Heart left ventricle (tissue), 16 donors: ENCODE measurements at regions not wholly inside any gene's neighbourhood (a gene's known extent, or its start where the extent isn't known, plus 50 kb on each side); places are given as distances from the start of the nearest gene placed in this dataset.

Experiments used
- ATAC-seq, 4 donors: fragments of 200-7000 bp; cut with Tn5 transposase; one replicate each; pipeline ENCODE4 v1.9.1; 2020 to 2022; ENCODE audit warnings: moderate library complexity in 4 of 4, mild to moderate bottlenecking in 3 of 4, moderate number of reproducible peaks in 1 of 4
- DNase-seq, 5 donors: peaks; one replicate each; pipeline ENCODE4 v3.0.0-alpha.2; 2020
- H3K27ac ChIP-seq, 12 donors: fragments of 200-600 bp; sonication (generic) in 4 of 12; one replicate each; pipeline versions ENCODE4 v1.5.0 to v1.8.0; 2016 to 2022; ENCODE audit warnings: mild to moderate bottlenecking in 2 of 12
- H3K27me3 ChIP-seq, 9 donors: fragments of 200-600 bp; sonication (generic) in 2 of 9; one replicate each; pipeline versions ENCODE4 v1.5.1 to v1.8.0; 2016 to 2022; ENCODE audit warnings: mild to moderate bottlenecking in 3 of 9
- H3K36me3 ChIP-seq, 9 donors: fragments of 200-600 bp; sonication (generic) in 2 of 9; one replicate each; pipeline versions ENCODE4 v1.5.0 to v1.8.0; 2018 to 2022; ENCODE audit warnings: mild to moderate bottlenecking in 2 of 9
- H3K4me1 ChIP-seq, 12 donors: fragments of 200-600 bp; sonication (generic) in 4 of 12; one replicate each; pipeline versions ENCODE4 v1.5.0 to v1.8.0; 2016 to 2022; ENCODE audit warnings: mild to moderate bottlenecking in 3 of 12
- H3K4me3 ChIP-seq, 12 donors: fragments of 200-600 bp; sonication (generic) in 4 of 12; one replicate each; pipeline versions ENCODE4 v1.5.0 to v1.8.0; 2017 to 2022; ENCODE audit warnings: mild to moderate bottlenecking in 9 of 12, moderate library complexity in 4 of 12
- H3K9me3 ChIP-seq, 12 donors: fragments of 200-600 bp; sonication (generic) in 4 of 12; one replicate each; pipeline versions ENCODE4 v1.5.0 to v1.8.0; 2016 to 2022; ENCODE audit warnings: mild to moderate bottlenecking in 1 of 12
- POLR2A ChIP-seq, 2 donors: fragments of 450-650 bp; IDR thresholded peaks; one replicate each; pipeline ENCODE4 v1.6.1; 2017; ENCODE audit warnings: antibody characterized with exemption in 2 of 2, mild to moderate bottlenecking in 2 of 2, moderate library complexity in 2 of 2
- WGBS, 4 donors: extraction: QIAGEN DNeasy Blood & Tissue Kit in 2 of 4; methylation state at CpG; one replicate each; pipeline versions ENCODE4 v1.1.5 to v1.1.7; 2013 to 2018; 5-methylcytosine and 5-hydroxymethylcytosine counted together
- intact Hi-C, 10 donors: fragments of 100-400 bp; cut with DNase I; formaldehyde crosslinking; loops; one replicate each; pipeline versions ENCODE4 v1.11.1 to v1.14.2; 2022
- TF ChIP-seq, protein P1 (sequence below), 12 donors: fragments of 200-600 bp; sonication (generic) in 4 of 12; IDR thresholded peaks; one replicate each; pipeline versions ENCODE4 v1.5.0 to v1.8.0; 2018 to 2022; ENCODE audit warnings: antibody characterized with exemption in 12 of 12, mild to moderate bottlenecking in 5 of 12
- donor health status: ischemic (EF 13 %, LVEDD 7.1; RV severe dilation, severe dysfunction).
- donor health status: healthy with polysubstance abuse.
- donor health status: DM: no; HTN: yes; CAD: no.
- donor health status: DM: no; HTN: no; CAD: no.
- donor health status: ischemic (EF 25% LVEDD 6.9; RV normal size, moderate dysfunction).
- donor health status: ischemic (EF 25% LVEDD 5.7; RV mildly dilated, moderate dysfunction).
- donor health status: healthy.
- donor health status: DM: yes; HTN: yes; CAD: no.
- donor health status: ischemic (EF 35%, LVEDD 5.7; RV mildly dilated, moderate dysfunction).
- donor health status: nonischemic (EF 11% LVEDD 7.7; RV severe dilation, severe dysfunction).
- donor health status: DM: yes; HTN: yes; CAD: no.
- donor health status: PGD.
- donor health status: ischemic (EF 29% LVEDD 5.4; RV normal size, mild dysfunction).
- donor health status: nonischemic (EF 23%, LVEDD 6.1; RV moderate dilation, normal function).

DNA sequence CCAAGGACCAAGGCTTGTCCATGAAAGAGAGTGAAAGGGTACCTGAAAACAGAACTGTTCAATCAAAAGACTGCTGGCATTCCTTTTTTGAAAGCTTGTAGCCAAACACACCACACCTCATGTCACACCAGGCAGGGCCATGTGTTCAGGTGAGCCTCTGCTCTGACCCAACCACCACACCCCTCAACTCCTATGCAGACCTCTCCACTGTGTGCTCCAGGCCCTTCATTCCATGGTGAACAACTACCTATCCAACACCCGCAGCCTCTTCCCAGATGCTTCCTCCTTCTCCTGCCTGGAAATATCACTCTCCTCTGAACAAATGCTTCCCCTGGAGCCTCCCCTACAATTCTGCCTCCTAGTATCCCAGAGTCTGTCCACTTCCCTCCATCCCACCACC lies 166.6 kb downstream of the AVL9 start:
- no peak overlapping the region for H3K27ac ChIP-seq
- no peak for TF ChIP-seq POLR2A (IDR thresholded peaks at IDR 0.05)
- TF ChIP-seq, protein P1, sequence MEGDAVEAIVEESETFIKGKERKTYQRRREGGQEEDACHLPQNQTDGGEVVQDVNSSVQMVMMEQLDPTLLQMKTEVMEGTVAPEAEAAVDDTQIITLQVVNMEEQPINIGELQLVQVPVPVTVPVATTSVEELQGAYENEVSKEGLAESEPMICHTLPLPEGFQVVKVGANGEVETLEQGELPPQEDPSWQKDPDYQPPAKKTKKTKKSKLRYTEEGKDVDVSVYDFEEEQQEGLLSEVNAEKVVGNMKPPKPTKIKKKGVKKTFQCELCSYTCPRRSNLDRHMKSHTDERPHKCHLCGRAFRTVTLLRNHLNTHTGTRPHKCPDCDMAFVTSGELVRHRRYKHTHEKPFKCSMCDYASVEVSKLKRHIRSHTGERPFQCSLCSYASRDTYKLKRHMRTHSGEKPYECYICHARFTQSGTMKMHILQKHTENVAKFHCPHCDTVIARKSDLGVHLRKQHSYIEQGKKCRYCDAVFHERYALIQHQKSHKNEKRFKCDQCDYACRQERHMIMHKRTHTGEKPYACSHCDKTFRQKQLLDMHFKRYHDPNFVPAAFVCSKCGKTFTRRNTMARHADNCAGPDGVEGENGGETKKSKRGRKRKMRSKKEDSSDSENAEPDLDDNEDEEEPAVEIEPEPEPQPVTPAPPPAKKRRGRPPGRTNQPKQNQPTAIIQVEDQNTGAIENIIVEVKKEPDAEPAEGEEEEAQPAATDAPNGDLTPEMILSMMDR (IDR thresholded peaks at IDR 0.05): no peak
- ATAC-seq: peak in 1 of 4 donors; percentile 50
- intact Hi-C loops: no loop called here
- no peak for DNase-seq
- no peaks in the 10 kb centered on the region for H3K9me3 ChIP-seq
- H3K4me3 ChIP-seq: no peak overlapping the region
- H3K4me1 ChIP-seq: peaks cover 0 to 5% (median 0%) of the 10 kb centered on the region in 12 donors
- 92 to 100% (median 96%) methylated on average over 1 of the region's 1 CpG for WGBS, 4 donors
- H3K27me3 ChIP-seq: no peaks in the 10 kb centered on the region
- H3K36me3 ChIP-seq: no peaks in the 10 kb centered on the region

DNA sequence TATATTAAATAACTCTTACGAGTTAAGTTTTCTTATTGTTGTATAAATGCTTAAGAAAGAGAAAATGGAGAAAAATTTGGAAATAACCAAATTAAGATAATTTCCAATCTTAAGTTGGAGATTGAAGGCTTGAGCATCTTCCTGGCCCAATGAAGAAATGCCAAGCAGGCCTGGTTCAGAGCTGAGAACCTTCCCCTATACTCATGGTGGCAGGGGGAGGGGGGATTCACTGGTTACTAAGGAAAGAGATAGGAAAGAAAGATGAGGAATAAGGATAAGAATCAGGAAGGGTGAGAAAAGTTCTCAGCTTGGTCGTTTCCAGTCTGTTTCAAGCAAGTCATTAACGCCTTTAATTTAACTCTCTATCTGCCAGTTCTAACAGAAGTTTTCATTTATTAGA lies 166.2 kb downstream of the AVL9 start:
- Histone ChIP-seq H3K4me1 (peaks cover 0 to 5% (median 0%) of the 10 kb centered on the region in 12 donors), H3K9me3 (no peaks in the 10 kb centered on the region), H3K27ac (no peak overlapping the region), H3K27me3 (no peaks in the 10 kb centered on the region), H3K4me3 (no peak overlapping the region), H3K36me3 (no peaks in the 10 kb centered on the region)
- 66 to 69% (median 68%) methylated on average over 3 of the region's 3 CpGs for WGBS, 4 donors
- intact Hi-C loops: no loop called here
- no peak for ATAC-seq
- DNase-seq: no peak
- TF ChIP-seq, protein P1 (IDR thresholded peaks at IDR 0.05): no peak
- TF ChIP-seq POLR2A (IDR thresholded peaks at IDR 0.05): no peak

DNA sequence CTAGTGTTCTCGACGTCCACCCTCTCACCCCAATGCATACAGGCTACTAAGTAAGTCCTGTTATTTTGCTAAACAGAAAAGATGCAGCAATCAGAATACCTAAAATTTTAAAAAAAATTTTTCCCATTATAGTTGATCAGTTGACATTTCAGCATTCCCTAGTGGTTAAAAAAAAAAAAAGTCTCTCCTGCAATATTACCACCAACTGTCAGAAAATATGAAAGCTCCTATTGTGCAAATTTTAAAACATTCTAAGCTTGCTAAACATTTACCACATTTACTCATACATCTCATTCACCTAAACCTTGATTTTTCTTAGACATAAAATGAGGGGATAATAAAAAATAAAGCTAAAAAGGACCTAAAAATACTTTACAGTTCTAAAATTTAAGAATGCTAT lies 165.6 kb downstream of the AVL9 start:
- Histone ChIP-seq H3K4me1 (peaks cover 0 to 5% (median 0%) of the 10 kb centered on the region in 12 donors), H3K4me3 (no peak overlapping the region), H3K9me3 (no peaks in the 10 kb centered on the region), H3K27ac (no peak overlapping the region), H3K27me3 (no peaks in the 10 kb centered on the region), H3K36me3 (no peaks in the 10 kb centered on the region)
- ATAC-seq (no peak), DNase-seq (no peak)
- no peak for TF ChIP-seq POLR2A (IDR thresholded peaks at IDR 0.05)
- intact Hi-C loops: no loop called here
- WGBS, 4 donors: 50 to 89% (median 72%) methylated on average over 2 of the region's 2 CpGs

DNA sequence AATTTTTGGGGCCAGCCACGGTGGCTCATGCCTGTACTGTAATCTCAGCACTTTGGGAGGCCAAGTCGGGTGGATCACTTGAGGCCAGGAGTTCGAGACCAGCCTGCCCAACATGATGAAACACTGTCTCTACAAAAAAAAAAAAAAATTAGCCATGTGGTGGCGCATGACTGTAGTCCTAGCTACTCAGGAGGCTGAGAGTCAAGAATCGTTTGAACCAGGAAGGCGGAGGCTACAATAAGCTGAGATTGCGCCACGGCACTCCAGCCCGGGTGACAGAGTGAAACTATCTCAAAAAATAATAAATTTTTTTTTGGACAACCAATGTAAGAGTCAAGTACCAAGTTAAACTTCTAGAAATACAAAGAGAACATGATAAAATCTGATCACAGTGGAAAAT lies 164.6 kb downstream of the AVL9 start:
- no peak for DNase-seq
- no peak overlapping the region for H3K4me3 ChIP-seq
- peaks cover 0 to 5% (median 0%) of the 10 kb centered on the region in 12 donors for H3K4me1 ChIP-seq
- no peaks in the 10 kb centered on the region for H3K27me3 ChIP-seq
- no peak for ATAC-seq
- intact Hi-C loops: no loop called here
- no peak for TF ChIP-seq POLR2A (IDR thresholded peaks at IDR 0.05)
- TF ChIP-seq, protein P1 (IDR thresholded peaks at IDR 0.05): no peak
- no peaks in the 10 kb centered on the region for H3K9me3 ChIP-seq
- H3K27ac ChIP-seq: no peak overlapping the region
- 95 to 97% (median 96%) methylated on average over 9 of the region's 9 CpGs for WGBS, 4 donors
- peaks cover 0 to 6% (median 0%) of the 10 kb centered on the region in 9 donors for H3K36me3 ChIP-seq

DNA sequence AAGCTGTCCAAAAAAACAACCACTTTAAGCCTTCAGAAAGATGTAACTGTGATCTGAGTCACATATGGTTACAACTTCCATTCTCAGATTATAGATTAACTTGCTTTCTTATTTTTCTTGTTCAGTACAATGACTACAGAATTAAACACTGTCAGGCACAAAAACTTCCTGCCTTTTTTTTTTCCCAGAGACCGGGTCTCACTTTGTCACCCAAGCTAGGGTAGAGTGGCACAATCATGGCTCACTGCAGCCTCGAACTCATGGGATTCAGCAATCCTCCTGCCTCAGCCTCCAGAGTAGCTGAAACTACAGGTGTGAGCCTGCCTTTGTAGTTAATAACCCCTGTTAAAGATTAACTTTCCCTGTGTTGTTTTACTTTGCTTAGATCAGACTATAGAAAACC lies 163.2 kb downstream of the AVL9 start:
- Histone ChIP-seq H3K9me3 (no peaks in the 10 kb centered on the region), H3K27ac (no peak overlapping the region), H3K36me3 (peaks cover 0 to 6% (median 0%) of the 10 kb centered on the region in 9 donors), H3K4me1 (peaks cover 0 to 5% (median 0%) of the 10 kb centered on the region in 12 donors), H3K27me3 (no peaks in the 10 kb centered on the region), H3K4me3 (no peak overlapping the region)
- ATAC-seq (no peak), DNase-seq (no peak)
- intact Hi-C loops: no loop called here
- TF ChIP-seq POLR2A (IDR thresholded peaks at IDR 0.05): no peak
- TF ChIP-seq, protein P1 (IDR thresholded peaks at IDR 0.05): no peak
- 66 to 85% (median 77%) methylated on average over 2 of the region's 2 CpGs for WGBS, 4 donors
